ENCODE measurements at regions not wholly inside any gene's neighbourhood (a gene's known extent, or its start where the extent isn't known, plus 50 kb on each side); places are given as distances from the start of the nearest gene placed in this dataset.

DNA sequence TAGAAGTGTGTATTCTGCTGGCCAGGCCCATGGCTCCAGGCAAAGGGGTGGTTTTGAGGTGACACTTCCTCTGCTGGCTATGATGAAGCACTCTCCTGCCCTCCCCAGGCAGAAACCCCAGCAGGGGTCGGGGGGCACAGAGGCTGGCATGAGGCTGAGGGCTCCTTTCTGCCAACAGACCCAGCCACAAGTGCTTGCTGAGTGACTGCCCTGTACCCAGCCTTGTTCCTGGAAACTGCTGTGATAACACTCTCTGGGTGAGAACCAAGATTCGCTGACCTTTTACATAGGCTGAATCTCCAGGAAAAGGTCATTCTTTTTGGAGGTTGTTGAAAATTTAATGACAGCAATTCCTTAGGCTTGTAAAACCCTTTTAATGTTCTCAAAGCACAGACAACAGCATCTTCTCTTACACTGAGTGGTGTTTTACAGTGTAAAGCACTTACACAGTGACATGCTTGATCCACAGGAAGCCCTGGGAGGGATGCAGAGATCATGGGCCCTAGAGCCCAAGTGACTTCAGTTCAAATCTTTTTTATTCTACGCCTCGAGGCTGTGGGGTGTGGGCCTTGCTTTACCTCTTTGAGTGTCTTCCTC is 155.5 kb upstream of the FGGY start:
- DNase-seq (ENCODE audit: low read depth): no peak
- Mint-ChIP-seq H3K4me1 (ENCODE audit: low read depth, unreplicated experiment) (peaks cover 53% of the 10 kb centered on the region), H3K9me3 (ENCODE audit: unreplicated experiment) (no peaks in the 10 kb centered on the region), H3K36me3 (ENCODE audit: low read depth, unreplicated experiment) (no peaks in the 10 kb centered on the region), H3K27me3 (ENCODE audit: low read depth, unreplicated experiment) (no peaks in the 10 kb centered on the region), H3K27ac (ENCODE audit: unreplicated experiment) (peak overlapping the region; percentile 14), H3K4me3 (ENCODE audit: unreplicated experiment) (no peak overlapping the region)
- Histone ChIP-seq H4K20me1 (ENCODE audit: insufficient read depth, low read length) (no peaks in the 10 kb centered on the region), H3K9ac (ENCODE audit: low read length) (no peak overlapping the region), H3K4me2 (ENCODE audit: low read length) (no peak overlapping the region), H3K36me3 (ENCODE audit: insufficient read depth, low read length) (no peaks in the 10 kb centered on the region), H2AFZ (ENCODE audit: low read depth, low read length) (no peak overlapping the region), H3K9me3 (ENCODE audit: insufficient read depth, low read depth, low read length) (no peaks in the 10 kb centered on the region), H3K4me3 (ENCODE audit: insufficient read depth, low read depth, low read length) (no peak overlapping the region), H3K27me3 (ENCODE audit: insufficient read depth, low read length) (no peaks in the 10 kb centered on the region), H3K4me1 (ENCODE audit: insufficient read depth, low read length) (peaks cover 26% of the 10 kb centered on the region), H3K79me2 (ENCODE audit: insufficient read depth, low read length) (no peaks in the 10 kb centered on the region), H3K27ac (ENCODE audit: low read depth, low read length) (no peak overlapping the region)
- FAIRE-seq: no peak
- TF ChIP-seq EZH2 (IDR thresholded peaks at IDR 0.05; ENCODE audit: insufficient read depth, low read length): no peak
- TF ChIP-seq, protein P1, sequence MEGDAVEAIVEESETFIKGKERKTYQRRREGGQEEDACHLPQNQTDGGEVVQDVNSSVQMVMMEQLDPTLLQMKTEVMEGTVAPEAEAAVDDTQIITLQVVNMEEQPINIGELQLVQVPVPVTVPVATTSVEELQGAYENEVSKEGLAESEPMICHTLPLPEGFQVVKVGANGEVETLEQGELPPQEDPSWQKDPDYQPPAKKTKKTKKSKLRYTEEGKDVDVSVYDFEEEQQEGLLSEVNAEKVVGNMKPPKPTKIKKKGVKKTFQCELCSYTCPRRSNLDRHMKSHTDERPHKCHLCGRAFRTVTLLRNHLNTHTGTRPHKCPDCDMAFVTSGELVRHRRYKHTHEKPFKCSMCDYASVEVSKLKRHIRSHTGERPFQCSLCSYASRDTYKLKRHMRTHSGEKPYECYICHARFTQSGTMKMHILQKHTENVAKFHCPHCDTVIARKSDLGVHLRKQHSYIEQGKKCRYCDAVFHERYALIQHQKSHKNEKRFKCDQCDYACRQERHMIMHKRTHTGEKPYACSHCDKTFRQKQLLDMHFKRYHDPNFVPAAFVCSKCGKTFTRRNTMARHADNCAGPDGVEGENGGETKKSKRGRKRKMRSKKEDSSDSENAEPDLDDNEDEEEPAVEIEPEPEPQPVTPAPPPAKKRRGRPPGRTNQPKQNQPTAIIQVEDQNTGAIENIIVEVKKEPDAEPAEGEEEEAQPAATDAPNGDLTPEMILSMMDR (IDR thresholded peaks at IDR 0.05; ENCODE audit: insufficient read depth, low read depth, low read length): no peak

DNA sequence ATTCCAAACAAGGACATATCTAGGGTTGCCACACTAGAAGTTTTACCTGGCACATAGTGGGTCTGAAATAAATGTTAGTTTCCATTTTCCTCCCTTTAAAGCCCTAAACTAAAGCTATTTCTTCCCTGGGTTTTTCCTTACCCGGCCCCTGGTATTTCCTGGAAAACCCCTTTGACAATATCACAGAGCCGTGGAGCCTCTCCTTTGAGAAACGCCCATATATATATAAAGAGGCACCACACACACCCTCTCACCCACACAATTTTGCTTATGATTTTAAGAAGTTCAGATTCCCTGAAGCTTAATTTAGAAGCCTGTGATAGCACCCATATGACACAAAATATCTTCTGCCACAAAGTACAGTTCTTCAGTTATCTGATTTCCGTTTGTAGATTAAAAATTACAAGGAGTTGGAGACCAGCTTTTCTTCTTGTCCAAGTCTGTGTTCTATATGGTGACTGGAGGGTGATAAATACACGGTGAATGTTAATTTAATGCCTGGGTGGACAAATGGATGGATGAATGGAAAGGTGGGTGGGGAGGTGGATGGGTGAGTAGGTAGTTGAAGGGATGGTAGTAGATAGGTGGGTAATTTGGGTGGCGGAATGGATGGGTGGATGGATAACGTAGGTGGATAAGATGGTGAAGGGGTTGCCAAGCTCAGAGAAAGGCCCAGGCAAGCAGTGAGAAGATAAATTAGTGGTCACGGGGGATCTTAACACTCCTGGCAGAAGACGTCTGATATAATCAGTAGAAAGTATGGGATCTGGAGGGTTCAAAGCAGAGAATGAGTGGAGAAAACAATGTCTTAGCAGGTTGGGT is 154.4 kb upstream of the FGGY start:
- H3K27ac Mint-ChIP-seq (ENCODE audit: unreplicated experiment): peak overlapping the region; percentile 90
- H3K4me2 ChIP-seq (ENCODE audit: low read length): peak overlapping the region; percentile 64
- FAIRE-seq: no peak

More for the DNA sequence above, 154.4 kb upstream of the FGGY start:
- peaks cover 50% of the 10 kb centered on the region for H3K4me1 Mint-ChIP-seq (ENCODE audit: low read depth, unreplicated experiment)
- no peaks in the 10 kb centered on the region for H4K20me1 ChIP-seq (ENCODE audit: insufficient read depth, low read length)
- H3K36me3 Mint-ChIP-seq (ENCODE audit: low read depth, unreplicated experiment): no peaks in the 10 kb centered on the region
- H3K4me1 ChIP-seq (ENCODE audit: insufficient read depth, low read length): peaks cover 36% of the 10 kb centered on the region
- no peaks in the 10 kb centered on the region for H3K27me3 ChIP-seq (ENCODE audit: insufficient read depth, low read length)
- peak overlapping the region; percentile 9 for H3K4me3 Mint-ChIP-seq (ENCODE audit: unreplicated experiment)
- H3K27me3 Mint-ChIP-seq (ENCODE audit: low read depth, unreplicated experiment): no peaks in the 10 kb centered on the region
- no peak overlapping the region for H2AFZ ChIP-seq (ENCODE audit: low read depth, low read length)
- H3K4me3 ChIP-seq (ENCODE audit: insufficient read depth, low read depth, low read length): no peak overlapping the region
- H3K36me3 ChIP-seq (ENCODE audit: insufficient read depth, low read length): no peaks in the 10 kb centered on the region
- TF ChIP-seq, protein P1 (IDR thresholded peaks at IDR 0.05; ENCODE audit: insufficient read depth, low read depth, low read length): no peak
- TF ChIP-seq EZH2 (IDR thresholded peaks at IDR 0.05; ENCODE audit: insufficient read depth, low read length): no peak
- H3K9me3 Mint-ChIP-seq (ENCODE audit: unreplicated experiment): no peaks in the 10 kb centered on the region
- H3K9me3 ChIP-seq (ENCODE audit: insufficient read depth, low read depth, low read length): no peaks in the 10 kb centered on the region
- DNase-seq (ENCODE audit: low read depth): no peak
- H3K79me2 ChIP-seq (ENCODE audit: insufficient read depth, low read length): no peaks in the 10 kb centered on the region
- H3K9ac ChIP-seq (ENCODE audit: low read length): peak overlapping the region; percentile 19
- peak overlapping the region; percentile 69 for H3K27ac ChIP-seq (ENCODE audit: low read depth, low read length)

Data from astrocyte (in vitro differentiated cells and primary cell).